ENCODE measurements at regions not wholly inside any gene's neighbourhood (a gene's known extent, or its start where the extent isn't known, plus 50 kb on each side); places are given as distances from the start of the nearest gene placed in this dataset.

DNA sequence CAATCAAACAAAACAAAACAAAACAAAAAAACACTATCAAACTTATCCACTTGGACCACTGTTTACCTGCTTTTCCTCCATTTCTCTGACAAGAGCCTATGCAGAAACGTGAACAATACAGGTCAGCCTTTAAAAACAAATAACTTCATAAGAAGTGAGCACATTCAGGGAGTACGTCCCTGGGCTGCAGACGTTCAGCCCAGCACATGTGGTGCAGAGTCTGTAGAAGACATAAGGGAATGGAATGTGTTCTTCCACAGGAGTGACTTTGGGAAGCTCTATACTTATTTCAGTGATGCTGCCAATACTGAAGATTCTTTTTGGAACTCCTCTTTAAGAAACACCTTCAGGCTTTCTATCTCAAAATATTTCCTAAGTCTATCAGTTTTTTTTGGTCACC lies 120.6 kb downstream of the SPRY1 start:
- no peaks in the 10 kb centered on the region for H3F3A ChIP-seq (replicated peaks; ENCODE audit: insufficient read depth)
- H3K9me3 ChIP-seq: no peaks in the 10 kb centered on the region
- H3K9me2 ChIP-seq: no peaks in the 10 kb centered on the region
- H3K4me1 ChIP-seq (ENCODE audit: control insufficient read depth in 1 of 2, insufficient read depth in 2 of 2, low read depth in 1 of 2, low read length in 1 of 2): no peaks in the 10 kb centered on the region; a peak in 1 of 4 replicates
- no peak for DNase-seq
- H4K20me1 ChIP-seq (ENCODE audit: insufficient read depth): no peaks in the 10 kb centered on the region
- TF ChIP-seq, protein P1, sequence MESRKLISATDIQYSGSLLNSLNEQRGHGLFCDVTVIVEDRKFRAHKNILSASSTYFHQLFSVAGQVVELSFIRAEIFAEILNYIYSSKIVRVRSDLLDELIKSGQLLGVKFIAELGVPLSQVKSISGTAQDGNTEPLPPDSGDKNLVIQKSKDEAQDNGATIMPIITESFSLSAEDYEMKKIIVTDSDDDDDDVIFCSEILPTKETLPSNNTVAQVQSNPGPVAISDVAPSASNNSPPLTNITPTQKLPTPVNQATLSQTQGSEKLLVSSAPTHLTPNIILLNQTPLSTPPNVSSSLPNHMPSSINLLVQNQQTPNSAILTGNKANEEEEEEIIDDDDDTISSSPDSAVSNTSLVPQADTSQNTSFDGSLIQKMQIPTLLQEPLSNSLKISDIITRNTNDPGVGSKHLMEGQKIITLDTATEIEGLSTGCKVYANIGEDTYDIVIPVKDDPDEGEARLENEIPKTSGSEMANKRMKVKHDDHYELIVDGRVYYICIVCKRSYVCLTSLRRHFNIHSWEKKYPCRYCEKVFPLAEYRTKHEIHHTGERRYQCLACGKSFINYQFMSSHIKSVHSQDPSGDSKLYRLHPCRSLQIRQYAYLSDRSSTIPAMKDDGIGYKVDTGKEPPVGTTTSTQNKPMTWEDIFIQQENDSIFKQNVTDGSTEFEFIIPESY (IDR thresholded peaks at IDR 0.05; ENCODE audit: borderline replicate concordance, low read depth): no peak
- TF ChIP-seq MXI1 (IDR thresholded peaks at IDR 0.05; ENCODE audit: low read depth, low read length) (no peak), JUND (IDR thresholded peaks at IDR 0.05) (no peak), FOXM1 (IDR thresholded peaks at IDR 0.05; ENCODE audit: low read depth) (no peak), NFIC (IDR thresholded peaks at IDR 0.05; ENCODE audit: borderline replicate concordance) (no peak), CHD2 (IDR thresholded peaks at IDR 0.05; ENCODE audit: low read length, partially characterized antibody) (no peak), RAD21 (IDR thresholded peaks at IDR 0.05; ENCODE audit: low read length) (no peak), ELF1 (IDR thresholded peaks at IDR 0.05) (no peak), MEF2A (IDR thresholded peaks at IDR 0.05; ENCODE audit: borderline replicate concordance, low read depth) (no peak), POLR2AphosphoS5 (IDR thresholded peaks at IDR 0.05; ENCODE audit: low read depth, low read length) (no peak), NRF1 (IDR thresholded peaks at IDR 0.05; ENCODE audit: low read depth, low read length) (no peak), YY1 (IDR thresholded peaks at IDR 0.05; ENCODE audit: low read depth) (no peak), SIN3A (IDR thresholded peaks at IDR 0.05; ENCODE audit: borderline replicate concordance, low read depth, low read length) (no peak)
- TF ChIP-seq, protein P2, sequence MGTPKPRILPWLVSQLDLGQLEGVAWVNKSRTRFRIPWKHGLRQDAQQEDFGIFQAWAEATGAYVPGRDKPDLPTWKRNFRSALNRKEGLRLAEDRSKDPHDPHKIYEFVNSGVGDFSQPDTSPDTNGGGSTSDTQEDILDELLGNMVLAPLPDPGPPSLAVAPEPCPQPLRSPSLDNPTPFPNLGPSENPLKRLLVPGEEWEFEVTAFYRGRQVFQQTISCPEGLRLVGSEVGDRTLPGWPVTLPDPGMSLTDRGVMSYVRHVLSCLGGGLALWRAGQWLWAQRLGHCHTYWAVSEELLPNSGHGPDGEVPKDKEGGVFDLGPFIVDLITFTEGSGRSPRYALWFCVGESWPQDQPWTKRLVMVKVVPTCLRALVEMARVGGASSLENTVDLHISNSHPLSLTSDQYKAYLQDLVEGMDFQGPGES (IDR thresholded peaks at IDR 0.05; ENCODE audit: low read depth, low read length): no peak
- TF ChIP-seq, protein P3, sequence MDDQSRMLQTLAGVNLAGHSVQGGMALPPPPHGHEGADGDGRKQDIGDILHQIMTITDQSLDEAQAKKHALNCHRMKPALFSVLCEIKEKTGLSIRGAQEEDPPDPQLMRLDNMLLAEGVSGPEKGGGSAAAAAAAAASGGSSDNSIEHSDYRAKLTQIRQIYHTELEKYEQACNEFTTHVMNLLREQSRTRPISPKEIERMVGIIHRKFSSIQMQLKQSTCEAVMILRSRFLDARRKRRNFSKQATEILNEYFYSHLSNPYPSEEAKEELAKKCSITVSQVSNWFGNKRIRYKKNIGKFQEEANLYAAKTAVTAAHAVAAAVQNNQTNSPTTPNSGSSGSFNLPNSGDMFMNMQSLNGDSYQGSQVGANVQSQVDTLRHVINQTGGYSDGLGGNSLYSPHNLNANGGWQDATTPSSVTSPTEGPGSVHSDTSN (IDR thresholded peaks at IDR 0.05): no peak
- TF ChIP-seq, protein P4, sequence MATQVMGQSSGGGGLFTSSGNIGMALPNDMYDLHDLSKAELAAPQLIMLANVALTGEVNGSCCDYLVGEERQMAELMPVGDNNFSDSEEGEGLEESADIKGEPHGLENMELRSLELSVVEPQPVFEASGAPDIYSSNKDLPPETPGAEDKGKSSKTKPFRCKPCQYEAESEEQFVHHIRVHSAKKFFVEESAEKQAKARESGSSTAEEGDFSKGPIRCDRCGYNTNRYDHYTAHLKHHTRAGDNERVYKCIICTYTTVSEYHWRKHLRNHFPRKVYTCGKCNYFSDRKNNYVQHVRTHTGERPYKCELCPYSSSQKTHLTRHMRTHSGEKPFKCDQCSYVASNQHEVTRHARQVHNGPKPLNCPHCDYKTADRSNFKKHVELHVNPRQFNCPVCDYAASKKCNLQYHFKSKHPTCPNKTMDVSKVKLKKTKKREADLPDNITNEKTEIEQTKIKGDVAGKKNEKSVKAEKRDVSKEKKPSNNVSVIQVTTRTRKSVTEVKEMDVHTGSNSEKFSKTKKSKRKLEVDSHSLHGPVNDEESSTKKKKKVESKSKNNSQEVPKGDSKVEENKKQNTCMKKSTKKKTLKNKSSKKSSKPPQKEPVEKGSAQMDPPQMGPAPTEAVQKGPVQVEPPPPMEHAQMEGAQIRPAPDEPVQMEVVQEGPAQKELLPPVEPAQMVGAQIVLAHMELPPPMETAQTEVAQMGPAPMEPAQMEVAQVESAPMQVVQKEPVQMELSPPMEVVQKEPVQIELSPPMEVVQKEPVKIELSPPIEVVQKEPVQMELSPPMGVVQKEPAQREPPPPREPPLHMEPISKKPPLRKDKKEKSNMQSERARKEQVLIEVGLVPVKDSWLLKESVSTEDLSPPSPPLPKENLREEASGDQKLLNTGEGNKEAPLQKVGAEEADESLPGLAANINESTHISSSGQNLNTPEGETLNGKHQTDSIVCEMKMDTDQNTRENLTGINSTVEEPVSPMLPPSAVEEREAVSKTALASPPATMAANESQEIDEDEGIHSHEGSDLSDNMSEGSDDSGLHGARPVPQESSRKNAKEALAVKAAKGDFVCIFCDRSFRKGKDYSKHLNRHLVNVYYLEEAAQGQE (IDR thresholded peaks at IDR 0.05; ENCODE audit: low read depth, low read length): no peak
- H3K4me3 ChIP-seq (ENCODE audit: low read depth in 2 of 2, low read length in 1 of 2): no peak overlapping the region
- 79% methylated on average over 3 of the region's 3 CpGs for WGBS (ENCODE audit: low lambda C conversion rate)
- no peak overlapping the region for H2AFZ ChIP-seq (ENCODE audit: low read depth)
- H3K79me2 ChIP-seq (ENCODE audit: insufficient read depth): no peaks in the 10 kb centered on the region
- H3K4me2 ChIP-seq: no peak overlapping the region
- ChIA-PET POLR2A (no interaction called here), CTCF (interaction anchor here (1.1 kb wide), 1 partner anchor 11 kb away, joined by 4 read pairs; no protein-coding TSS in a partner anchor)
- H3K36me3 ChIP-seq (replicated peaks in 1 of 2; ENCODE audit: control insufficient read depth in 1 of 2, insufficient read depth in 2 of 2, low read length in 1 of 2): no peaks in the 10 kb centered on the region
- no peak overlapping the region for H3K9ac ChIP-seq
- no peak overlapping the region for H3K27ac ChIP-seq (ENCODE audit: low read depth in 2 of 2, low read length in 1 of 2)
- H3K27me3 ChIP-seq (ENCODE audit: insufficient read depth): no peaks in the 10 kb centered on the region

All from SK-N-SH (cell line).